ENCODE measurements at regions not wholly inside any gene's neighbourhood (a gene's known extent, or its start where the extent isn't known, plus 50 kb on each side); places are given as distances from the start of the nearest gene placed in this dataset.

DNA sequence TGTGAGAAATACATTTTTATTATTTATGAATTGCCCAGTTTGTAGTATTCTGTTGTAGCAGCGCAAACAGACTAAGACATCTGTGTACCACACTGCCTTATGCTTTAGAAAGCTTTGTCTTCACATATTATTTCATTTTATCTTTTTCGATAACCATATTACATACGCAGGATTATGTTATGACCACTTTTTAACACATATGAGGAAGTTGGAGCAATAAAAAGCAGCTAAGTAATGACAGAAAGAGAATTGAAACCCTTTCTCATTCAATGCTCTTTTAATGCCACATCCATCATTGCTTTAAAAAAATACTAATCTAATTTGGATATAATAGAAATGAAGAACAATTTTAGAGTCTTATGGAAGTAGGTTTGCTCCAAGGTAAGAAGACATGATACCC is 99.7 kb downstream of the CT47B1 start:
- Histone ChIP-seq H3K36me3 (ENCODE audit: insufficient read depth, low read length) (no peaks in the 10 kb centered on the region), H3K27me3 (ENCODE audit: insufficient read depth, low read length) (no peaks in the 10 kb centered on the region), H3K9ac (ENCODE audit: low read depth, low read length) (no peak overlapping the region), H3K4me1 (ENCODE audit: insufficient read depth, low read length) (no peaks in the 10 kb centered on the region), H3K4me3 (ENCODE audit: low read length) (no peak overlapping the region), H3K9me3 (ENCODE audit: insufficient read depth, low read depth, low read length) (no peaks in the 10 kb centered on the region), H3K27ac (ENCODE audit: low read depth, low read length) (no peak overlapping the region)
- 95% methylated on average over 2 of the region's 3 CpGs for WGBS

DNA sequence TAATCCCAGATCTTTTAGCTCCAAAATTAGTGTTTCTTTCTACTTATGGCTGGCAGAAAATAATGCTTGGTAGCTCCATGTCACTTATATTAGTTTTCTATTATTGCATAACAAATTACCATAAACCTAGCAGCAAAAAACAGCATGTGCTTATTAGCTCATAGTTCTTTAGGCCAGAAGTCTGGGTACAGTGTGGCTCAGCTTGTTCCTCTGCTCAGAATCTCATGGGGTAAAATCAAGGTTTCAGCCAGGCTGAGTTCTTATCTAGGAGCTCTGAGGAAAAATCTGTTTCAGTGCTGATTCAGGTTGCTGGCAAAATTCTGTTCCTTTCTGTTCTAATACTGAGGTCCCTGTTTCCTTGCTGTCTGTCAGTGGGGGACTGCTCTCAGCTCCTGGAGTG is 101.1 kb downstream of the CT47B1 start:
- no peaks in the 10 kb centered on the region for H3K36me3 ChIP-seq (ENCODE audit: insufficient read depth, low read length)
- no peak overlapping the region for H3K9ac ChIP-seq (ENCODE audit: low read depth, low read length)
- H3K27me3 ChIP-seq (ENCODE audit: insufficient read depth, low read length): no peaks in the 10 kb centered on the region
- H3K4me3 ChIP-seq (ENCODE audit: low read length): no peak overlapping the region
- H3K9me3 ChIP-seq (ENCODE audit: insufficient read depth, low read depth, low read length): no peaks in the 10 kb centered on the region
- no peaks in the 10 kb centered on the region for H3K4me1 ChIP-seq (ENCODE audit: insufficient read depth, low read length)
- no peak overlapping the region for H3K27ac ChIP-seq (ENCODE audit: low read depth, low read length)

DNA sequence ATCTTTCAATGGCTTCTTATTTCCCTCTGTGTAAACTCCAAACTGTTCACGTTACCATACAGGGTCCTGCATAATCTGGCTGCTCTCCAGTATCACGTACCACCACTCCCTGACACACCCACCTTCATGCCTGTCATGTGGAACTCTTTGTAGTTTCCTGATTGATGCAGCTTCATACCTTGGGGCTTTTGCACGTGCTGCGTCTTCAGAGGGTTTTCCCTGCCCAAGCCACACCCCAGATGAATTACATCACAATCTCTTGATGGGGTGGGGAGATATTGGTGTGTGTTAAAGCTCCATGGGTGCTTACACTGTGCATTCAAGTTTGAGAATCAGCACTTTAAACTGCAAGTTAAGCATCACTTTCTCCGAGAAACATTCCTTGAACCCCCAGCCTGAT is 101.9 kb downstream of the CT47B1 start:
- no peaks in the 10 kb centered on the region for H3K4me1 ChIP-seq (ENCODE audit: insufficient read depth, low read length)
- H3K27ac ChIP-seq (ENCODE audit: low read depth, low read length): no peak overlapping the region
- no peaks in the 10 kb centered on the region for H3K36me3 ChIP-seq (ENCODE audit: insufficient read depth, low read length)
- H3K9me3 ChIP-seq (ENCODE audit: insufficient read depth, low read depth, low read length): no peaks in the 10 kb centered on the region
- WGBS: 67% methylated on average over 4 of the region's 5 CpGs
- H3K9ac ChIP-seq (ENCODE audit: low read depth, low read length): no peak overlapping the region
- H3K27me3 ChIP-seq (ENCODE audit: insufficient read depth, low read length): no peaks in the 10 kb centered on the region
- H3K4me3 ChIP-seq (ENCODE audit: low read length): no peak overlapping the region

DNA sequence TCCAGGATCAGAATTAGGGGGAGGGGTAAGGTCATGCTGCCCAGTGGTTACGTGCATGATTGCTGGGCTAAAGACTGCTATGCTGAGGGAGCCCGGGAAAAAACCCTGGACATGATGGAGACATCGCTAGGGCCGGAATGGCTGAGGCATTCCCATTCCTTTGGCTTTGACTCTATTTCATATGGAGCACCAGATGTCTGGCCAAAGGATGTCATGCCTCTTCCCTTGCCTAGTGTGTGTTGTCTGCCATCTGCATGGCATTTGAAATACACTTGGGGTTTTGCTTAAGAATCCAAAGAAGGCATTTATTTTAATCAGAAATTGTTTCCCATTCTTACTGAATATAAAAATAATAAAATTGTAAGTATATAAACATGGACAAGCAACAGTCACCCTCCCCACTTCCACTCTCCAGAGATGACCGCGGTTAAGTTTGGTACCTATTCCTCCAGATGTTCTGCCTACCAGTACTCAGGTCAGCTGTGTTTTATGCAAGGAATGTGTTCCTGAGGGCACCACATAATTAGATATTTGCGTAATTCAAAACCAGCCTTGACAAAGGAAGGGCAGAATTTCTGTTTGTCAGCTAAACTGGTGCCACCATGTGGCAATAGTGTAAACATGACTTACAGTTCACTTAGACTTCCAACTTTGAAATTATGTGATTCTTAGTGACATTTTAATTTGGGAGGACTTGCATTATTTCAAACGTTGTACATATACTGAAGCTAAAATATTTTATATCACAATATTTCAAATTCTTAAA is 105.9 kb downstream of the CT47B1 start:
- Histone ChIP-seq H3K4me1 (ENCODE audit: insufficient read depth, low read length) (no peaks in the 10 kb centered on the region), H3K4me3 (ENCODE audit: low read length) (no peak overlapping the region), H3K36me3 (ENCODE audit: insufficient read depth, low read length) (no peaks in the 10 kb centered on the region), H3K27ac (ENCODE audit: low read depth, low read length) (no peak overlapping the region), H3K9ac (ENCODE audit: low read depth, low read length) (no peak overlapping the region), H3K27me3 (ENCODE audit: insufficient read depth, low read length) (no peaks in the 10 kb centered on the region), H3K9me3 (ENCODE audit: insufficient read depth, low read depth, low read length) (no peaks in the 10 kb centered on the region)
- WGBS: 75% methylated on average over 5 of the region's 8 CpGs

DNA sequence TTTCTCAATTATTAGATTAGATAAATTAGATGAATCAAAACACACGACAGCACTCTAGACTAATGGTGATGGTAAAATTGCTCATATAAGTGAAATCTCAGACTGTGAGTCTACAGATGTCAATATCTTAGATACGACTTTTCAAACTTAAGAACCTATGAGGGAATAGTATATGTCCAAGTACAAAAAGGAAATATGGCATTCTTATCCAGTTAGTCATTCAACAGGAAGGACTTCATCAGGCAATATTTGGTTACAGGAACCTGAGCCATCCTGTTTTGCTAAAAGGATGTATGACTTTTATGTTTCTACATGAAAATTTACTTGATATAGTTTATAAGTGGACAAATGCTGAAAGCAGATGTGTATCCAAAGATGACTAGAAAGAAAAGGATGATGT is 107.0 kb downstream of the CT47B1 start:
- no peaks in the 10 kb centered on the region for H3K36me3 ChIP-seq (ENCODE audit: insufficient read depth, low read length)
- WGBS: 100% methylated on average over 1 of the region's 2 CpGs
- no peak overlapping the region for H3K4me3 ChIP-seq (ENCODE audit: low read length)
- no peaks in the 10 kb centered on the region for H3K4me1 ChIP-seq (ENCODE audit: insufficient read depth, low read length)
- no peak overlapping the region for H3K27ac ChIP-seq (ENCODE audit: low read depth, low read length)
- H3K27me3 ChIP-seq (ENCODE audit: insufficient read depth, low read length): no peaks in the 10 kb centered on the region
- no peaks in the 10 kb centered on the region for H3K9me3 ChIP-seq (ENCODE audit: insufficient read depth, low read depth, low read length)
- H3K9ac ChIP-seq (ENCODE audit: low read depth, low read length): no peak overlapping the region

DNA sequence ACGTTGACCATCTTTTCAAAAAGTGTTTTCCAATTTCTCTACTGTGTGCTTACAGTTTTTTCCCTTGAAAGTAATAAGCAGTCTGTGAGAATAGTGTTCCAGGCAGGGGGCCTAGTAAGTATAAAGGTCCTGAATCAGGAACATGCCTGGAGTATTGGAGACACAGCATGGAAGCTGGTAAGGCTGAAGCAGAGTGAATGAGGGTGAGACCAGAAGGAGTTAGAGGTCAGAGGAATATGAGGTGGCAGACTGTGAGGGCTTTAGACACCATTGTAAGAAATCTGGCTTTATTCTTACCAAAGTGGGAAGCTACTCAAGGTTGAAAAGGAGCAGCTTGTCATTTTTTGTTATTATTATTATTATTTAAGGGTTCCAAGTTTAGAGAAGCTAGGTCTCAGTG is 107.4 kb downstream of the CT47B1 start:
- H3K4me3 ChIP-seq (ENCODE audit: low read length): no peak overlapping the region
- no peaks in the 10 kb centered on the region for H3K27me3 ChIP-seq (ENCODE audit: insufficient read depth, low read length)
- H3K9ac ChIP-seq (ENCODE audit: low read depth, low read length): no peak overlapping the region
- no peaks in the 10 kb centered on the region for H3K9me3 ChIP-seq (ENCODE audit: insufficient read depth, low read depth, low read length)
- WGBS: 100% methylated on average over 1 of the region's 1 CpG
- H3K27ac ChIP-seq (ENCODE audit: low read depth, low read length): no peak overlapping the region
- H3K36me3 ChIP-seq (ENCODE audit: insufficient read depth, low read length): no peaks in the 10 kb centered on the region
- no peaks in the 10 kb centered on the region for H3K4me1 ChIP-seq (ENCODE audit: insufficient read depth, low read length)

DNA sequence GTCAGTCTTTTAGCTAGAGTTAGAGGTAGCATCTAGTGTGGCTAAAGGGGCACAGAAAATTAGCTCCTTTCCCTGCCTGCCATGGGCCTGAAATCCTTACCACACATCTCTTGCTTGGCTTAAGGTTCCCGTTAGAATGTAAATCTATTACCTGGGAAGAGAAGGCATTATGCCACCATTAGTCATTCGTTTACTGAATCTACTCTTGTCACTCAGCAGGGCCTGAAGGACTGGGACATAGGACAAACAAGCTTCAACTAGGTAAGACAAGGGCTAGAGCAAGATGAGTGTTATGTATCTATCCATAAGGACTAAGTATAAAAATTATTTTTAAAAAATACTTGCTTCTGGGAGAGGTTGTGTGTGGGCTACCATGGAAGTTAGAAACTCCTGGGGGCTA is 112.4 kb downstream of the CT47B1 start:
- Histone ChIP-seq H3K4me1 (ENCODE audit: insufficient read depth, low read length) (no peaks in the 10 kb centered on the region), H3K9me3 (ENCODE audit: insufficient read depth, low read depth, low read length) (no peaks in the 10 kb centered on the region), H3K27me3 (ENCODE audit: insufficient read depth, low read length) (no peaks in the 10 kb centered on the region), H3K4me3 (ENCODE audit: low read length) (no peak overlapping the region), H3K9ac (ENCODE audit: low read depth, low read length) (no peak overlapping the region), H3K27ac (ENCODE audit: low read depth, low read length) (no peak overlapping the region), H3K36me3 (ENCODE audit: insufficient read depth, low read length) (no peaks in the 10 kb centered on the region)
- WGBS: no CpG with 5 or more reads among the region's 2 CpGs

DNA sequence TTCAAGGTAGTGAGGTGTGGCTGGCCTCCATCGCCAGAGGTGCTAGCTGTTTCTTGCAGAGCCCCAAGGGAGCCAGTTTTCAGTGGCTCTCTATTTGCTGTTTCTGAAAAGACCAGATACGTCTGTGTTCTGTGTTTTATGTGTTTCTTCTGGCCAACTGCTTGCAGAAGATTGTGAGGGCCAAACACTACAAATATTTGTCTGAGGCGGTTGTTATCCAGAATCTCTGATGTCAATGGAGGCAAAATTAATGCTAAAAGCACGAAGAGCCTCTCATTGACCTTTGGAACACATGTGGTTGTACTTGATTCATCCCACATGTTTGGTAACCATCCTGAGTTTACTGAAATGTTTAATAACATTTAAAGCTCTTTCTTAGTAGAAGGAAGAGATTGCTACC is 113.9 kb downstream of the CT47B1 start:
- Histone ChIP-seq H3K27me3 (ENCODE audit: insufficient read depth, low read length) (no peaks in the 10 kb centered on the region), H3K27ac (ENCODE audit: low read depth, low read length) (no peak overlapping the region), H3K9me3 (ENCODE audit: insufficient read depth, low read depth, low read length) (no peaks in the 10 kb centered on the region), H3K4me1 (ENCODE audit: insufficient read depth, low read length) (no peaks in the 10 kb centered on the region), H3K4me3 (ENCODE audit: low read length) (no peak overlapping the region), H3K36me3 (ENCODE audit: insufficient read depth, low read length) (no peaks in the 10 kb centered on the region), H3K9ac (ENCODE audit: low read depth, low read length) (no peak overlapping the region)
- 89% methylated on average over 4 of the region's 4 CpGs for WGBS

DNA sequence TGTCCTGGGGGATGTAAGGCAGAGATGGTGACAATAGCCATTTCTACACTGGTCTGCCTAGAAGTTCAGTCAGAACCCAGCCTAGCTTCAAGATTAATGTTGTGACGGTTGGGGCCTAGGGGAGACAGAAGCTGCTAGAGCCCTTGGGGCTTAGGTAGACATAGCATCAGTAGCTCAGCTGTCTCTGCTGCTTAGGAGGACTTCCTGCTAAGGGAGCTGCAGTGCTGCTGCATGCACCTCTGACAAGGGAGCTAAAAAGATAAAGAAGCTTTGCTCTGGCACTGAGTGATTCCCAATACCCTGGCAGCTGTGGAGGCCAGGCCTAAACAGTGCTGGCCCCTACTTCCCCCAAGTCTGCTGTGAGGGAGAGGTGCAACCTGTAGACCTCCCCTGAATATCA is 116.0 kb downstream of the CT47B1 start:
- H3K9me3 ChIP-seq (ENCODE audit: insufficient read depth, low read depth, low read length): no peaks in the 10 kb centered on the region
- no peaks in the 10 kb centered on the region for H3K36me3 ChIP-seq (ENCODE audit: insufficient read depth, low read length)
- H3K9ac ChIP-seq (ENCODE audit: low read depth, low read length): no peak overlapping the region
- no peak overlapping the region for H3K27ac ChIP-seq (ENCODE audit: low read depth, low read length)
- no peaks in the 10 kb centered on the region for H3K4me1 ChIP-seq (ENCODE audit: insufficient read depth, low read length)
- no peak overlapping the region for H3K4me3 ChIP-seq (ENCODE audit: low read length)
- no peaks in the 10 kb centered on the region for H3K27me3 ChIP-seq (ENCODE audit: insufficient read depth, low read length)
- whole genome bisulfite sequencing: 100% methylated on average over 1 of the region's 1 CpG

DNA sequence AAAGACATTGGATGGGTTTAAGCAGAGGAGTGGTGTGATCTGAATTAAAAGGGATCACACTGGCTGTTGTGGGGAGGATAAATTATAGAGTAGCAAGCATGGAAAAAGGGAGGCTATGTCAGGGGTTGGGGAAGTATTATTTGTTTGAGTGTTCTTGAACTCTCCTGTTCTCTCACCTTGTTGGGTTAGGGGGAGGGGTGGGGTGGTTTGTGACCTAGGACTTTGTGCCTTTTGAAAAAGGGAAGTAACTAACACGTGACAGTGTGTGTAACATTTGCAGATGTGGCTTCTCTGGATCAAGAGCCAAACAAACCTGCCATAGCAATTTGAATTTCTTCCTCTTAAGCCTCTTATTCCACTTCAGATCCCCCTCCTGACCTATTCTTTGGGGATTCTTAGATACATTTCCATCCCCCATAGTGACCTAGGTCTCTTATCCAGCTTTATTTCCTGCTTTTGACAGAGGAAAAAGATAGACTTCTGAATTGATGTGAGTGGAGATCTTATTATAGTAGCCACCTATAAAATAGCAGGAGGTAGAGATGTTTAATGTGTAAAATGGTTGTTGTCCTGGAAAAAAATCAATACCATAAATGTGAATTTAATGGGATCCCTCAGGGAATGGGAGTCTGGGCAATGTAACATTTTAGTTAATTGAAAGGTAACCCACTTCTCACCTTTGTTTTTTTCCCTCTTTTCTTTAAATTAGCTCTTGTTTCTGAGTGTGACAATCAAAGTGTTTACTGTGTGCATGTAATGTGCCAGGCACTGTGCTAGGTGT is 120.4 kb downstream of the CT47B1 start:
- Histone ChIP-seq H3K9ac (ENCODE audit: low read depth, low read length) (no peak overlapping the region), H3K9me3 (ENCODE audit: insufficient read depth, low read depth, low read length) (no peaks in the 10 kb centered on the region)
- no CpG with 5 or more reads among the region's 1 CpG for WGBS

DNA sequence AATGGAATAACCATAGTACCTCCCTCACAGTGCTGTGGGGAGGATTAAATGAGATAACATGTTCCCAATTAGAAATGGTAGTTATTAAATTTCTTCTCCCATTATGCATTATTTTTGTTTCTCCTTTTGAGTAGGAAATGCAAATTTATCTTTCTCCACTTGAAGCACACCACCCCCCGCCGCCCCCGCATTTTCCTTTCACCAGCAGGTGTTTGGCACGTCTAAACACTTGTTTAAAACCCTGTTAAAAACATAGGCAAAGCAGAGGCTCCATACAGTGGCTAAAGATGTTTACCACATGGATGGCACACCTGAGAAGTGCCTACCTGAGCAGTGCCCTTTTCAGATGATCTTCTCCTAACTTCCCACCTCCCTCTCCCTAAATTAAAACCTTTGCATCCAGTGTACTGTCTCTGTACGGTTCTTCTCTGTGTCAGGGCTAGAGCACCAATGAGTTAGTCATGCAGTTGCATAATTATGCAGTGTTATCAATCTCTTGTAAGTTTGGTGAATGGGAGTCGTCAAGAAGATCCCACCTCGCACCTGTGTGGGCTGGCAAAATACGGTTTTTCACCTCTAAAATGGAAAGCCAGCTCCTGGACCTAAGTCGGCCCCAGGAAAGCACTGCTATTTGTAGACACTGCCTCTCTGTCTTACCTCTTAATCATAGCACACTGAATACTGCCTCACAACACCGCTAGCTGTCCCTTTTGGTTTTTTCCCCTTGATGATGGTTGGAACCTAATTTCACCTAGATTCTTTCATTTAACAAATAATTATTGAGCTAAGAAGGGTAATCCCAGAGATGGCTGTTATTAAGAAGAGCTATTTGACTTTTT is 122.0 kb downstream of the CT47B1 start:
- Histone ChIP-seq H3K4me3 (ENCODE audit: low read length) (no peak overlapping the region), H3K9me3 (ENCODE audit: insufficient read depth, low read depth, low read length) (no peaks in the 10 kb centered on the region), H3K27me3 (ENCODE audit: insufficient read depth, low read length) (no peaks in the 10 kb centered on the region), H3K36me3 (ENCODE audit: insufficient read depth, low read length) (no peaks in the 10 kb centered on the region), H3K9ac (ENCODE audit: low read depth, low read length) (no peak overlapping the region), H3K4me1 (ENCODE audit: insufficient read depth, low read length) (no peaks in the 10 kb centered on the region), H3K27ac (ENCODE audit: low read depth, low read length) (no peak overlapping the region)
- 89% methylated on average over 9 of the region's 10 CpGs for WGBS

More for the DNA sequence above, 120.4 kb downstream of the CT47B1 start:
- Histone ChIP-seq H3K4me1 (ENCODE audit: insufficient read depth, low read length) (no peaks in the 10 kb centered on the region), H3K4me3 (ENCODE audit: low read length) (no peak overlapping the region), H3K27me3 (ENCODE audit: insufficient read depth, low read length) (no peaks in the 10 kb centered on the region), H3K27ac (ENCODE audit: low read depth, low read length) (no peak overlapping the region), H3K36me3 (ENCODE audit: insufficient read depth, low read length) (no peaks in the 10 kb centered on the region)
